KMS-11 (cell line): ENCODE measurements at regions not wholly inside any gene's neighbourhood (a gene's known extent, or its start where the extent isn't known, plus 50 kb on each side); places are given as distances from the start of the nearest gene placed in this dataset.

Source experiments
- H2AFZ ChIP-seq: fragments of 200-600 bp; sonication (generic); 2 replicates; pipeline ENCODE4 v1.6.1; 2016; ENCODE audit warnings: antibody characterized with exemption, mixed run types, low read depth
- H3K27ac ChIP-seq: fragments of 200-600 bp; sonication (generic); 2 replicates; pipeline ENCODE4 v1.6.1; 2016; ENCODE audit warnings: mild to moderate bottlenecking, mixed run types
- H3K27me3 ChIP-seq: fragments of 200-600 bp; sonication (generic); 2 replicates; pipeline ENCODE4 v1.6.1; 2017; ENCODE audit warnings: mild to moderate bottlenecking, low read depth, mixed run types, moderate library complexity; ENCODE audit not compliant: insufficient read depth
- H3K36me3 ChIP-seq: fragments of 200-600 bp; sonication (generic); 2 replicates; pipeline ENCODE4 v1.6.1; 2017; ENCODE audit warnings: mild to moderate bottlenecking, mixed run types; ENCODE audit not compliant: insufficient read depth
- H3K4me1 ChIP-seq: fragments of 200-600 bp; sonication (generic); 2 replicates; pipeline ENCODE4 v1.6.1; 2016; ENCODE audit warnings: mild to moderate bottlenecking, low read depth, mixed run types; ENCODE audit not compliant: poor library complexity, severe bottlenecking
- H3K4me2 ChIP-seq: fragments of 200-600 bp; sonication (generic); 2 replicates; pipeline ENCODE4 v1.7.0; 2016; ENCODE audit warnings: mild to moderate bottlenecking, mixed run types
- H3K4me3 ChIP-seq: fragments of 200-600 bp; sonication (generic); IDR thresholded peaks from 2 replicates; pipeline ENCODE4 v1.6.1; 2017; ENCODE audit warnings: low read depth, low read length, mixed read lengths; ENCODE audit not compliant: insufficient read depth
- H3K79me2 ChIP-seq: fragments of 200-600 bp; sonication (generic); 2 replicates; pipeline ENCODE4 v1.6.1; 2016; ENCODE audit warnings: low read depth, mixed run types; ENCODE audit not compliant: insufficient read depth
- H3K9ac ChIP-seq: fragments of 200-600 bp; sonication (generic); 2 replicates; pipeline ENCODE4 v1.6.1; 2016; ENCODE audit warnings: mild to moderate bottlenecking, mixed run types
- H4K20me1 ChIP-seq: fragments of 200-600 bp; sonication (generic); 2 replicates; pipeline ENCODE4 v1.6.1; 2016; ENCODE audit warnings: mild to moderate bottlenecking, mixed run types; ENCODE audit not compliant: insufficient read depth
- CTCF ChIP-seq: fragments of 200-600 bp; sonication (generic); conservative IDR thresholded peaks from 2 replicates; pipeline ENCODE4 v1.6.1; 2017; ENCODE audit warnings: low read depth, mild to moderate bottlenecking, antibody characterized with exemption, low read length, moderate library complexity, mixed read lengths

GRCh38 chr2:55116966-55117365, 66.7 kb upstream of the RTN4 start:
- H3K27ac ChIP-seq: no peak overlapping the region
- no peak overlapping the region for H2AFZ ChIP-seq
- H3K4me2 ChIP-seq: no peak overlapping the region
- no peaks in the 10 kb centered on the region for H4K20me1 ChIP-seq
- H3K4me1 ChIP-seq: peaks cover 10% of the 10 kb centered on the region
- no peaks in the 10 kb centered on the region for H3K27me3 ChIP-seq
- no peak overlapping the region for H3K4me3 ChIP-seq
- H3K9ac ChIP-seq: no peak overlapping the region
- no peak for TF ChIP-seq CTCF
- no peaks in the 10 kb centered on the region for H3K79me2 ChIP-seq
- H3K36me3 ChIP-seq: no peaks in the 10 kb centered on the region

DNA sequence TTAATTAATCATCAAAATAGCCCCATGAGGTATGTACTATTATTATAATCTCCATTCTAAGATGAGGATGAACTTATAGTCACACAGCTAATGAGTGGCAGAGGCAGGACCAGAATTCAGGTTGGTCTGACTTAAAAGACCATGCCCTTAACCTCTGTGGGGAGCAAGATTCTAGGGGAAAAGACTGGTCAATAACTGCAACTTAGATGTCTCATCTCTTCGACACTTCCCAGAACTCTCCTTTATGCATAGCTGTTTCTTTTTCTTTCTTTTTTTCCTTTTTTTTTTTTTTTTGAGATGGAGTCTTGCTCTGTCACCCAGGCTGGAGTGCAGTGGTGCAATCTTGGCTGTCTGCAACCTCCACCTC, 66.3 kb upstream of the RTN4 start:
- H3K27me3 ChIP-seq: no peaks in the 10 kb centered on the region
- peaks cover 10% of the 10 kb centered on the region for H3K4me1 ChIP-seq
- no peaks in the 10 kb centered on the region for H4K20me1 ChIP-seq
- H3K4me3 ChIP-seq: no peak overlapping the region
- H2AFZ ChIP-seq: no peak overlapping the region
- H3K79me2 ChIP-seq: no peaks in the 10 kb centered on the region
- no peak overlapping the region for H3K4me2 ChIP-seq
- H3K36me3 ChIP-seq: no peaks in the 10 kb centered on the region
- no peak overlapping the region for H3K27ac ChIP-seq
- H3K9ac ChIP-seq: no peak overlapping the region
- TF ChIP-seq CTCF: no peak

DNA sequence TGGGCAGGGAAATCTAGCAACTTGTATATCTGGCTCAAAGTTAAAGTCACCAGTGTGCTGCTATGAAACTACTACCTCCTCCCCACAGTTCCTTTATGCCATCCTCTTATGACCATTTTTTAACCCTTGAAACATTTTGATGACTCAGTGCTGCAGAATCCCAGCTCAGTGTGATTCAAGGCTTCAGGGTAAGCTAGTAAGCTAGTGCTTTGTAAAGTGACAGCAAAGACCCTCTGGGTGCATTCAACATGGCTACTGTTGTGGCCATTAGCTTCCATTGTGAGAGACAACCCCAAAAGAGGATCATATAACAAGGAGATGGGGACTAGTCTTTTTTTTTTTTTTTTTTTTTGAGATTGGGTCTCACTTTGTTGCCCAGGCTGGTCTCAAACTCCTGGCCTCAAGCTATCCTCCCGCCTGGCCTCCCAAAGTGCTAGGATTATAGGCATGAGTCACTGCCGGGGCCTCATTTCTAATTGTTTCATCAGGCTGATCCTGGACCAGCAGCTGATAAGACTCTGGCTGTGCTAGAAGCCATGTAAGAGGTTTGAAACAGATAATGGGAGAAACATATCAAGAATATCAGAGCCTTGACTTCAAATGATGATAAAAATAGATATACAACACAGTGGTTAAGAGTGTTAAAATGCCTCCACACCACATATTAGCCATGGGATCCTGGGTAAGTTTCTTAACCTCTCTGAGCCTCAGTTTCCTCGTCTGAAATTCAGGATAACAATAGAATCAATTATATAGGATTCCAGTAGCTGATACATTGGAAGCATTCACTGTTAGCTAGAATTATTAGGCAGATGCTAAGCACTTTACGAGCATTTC, 65.7 kb upstream of the RTN4 start:
- Histone ChIP-seq H3K27ac (no peak overlapping the region), H3K9ac (no peak overlapping the region)
- TF ChIP-seq CTCF: no peak

DNA sequence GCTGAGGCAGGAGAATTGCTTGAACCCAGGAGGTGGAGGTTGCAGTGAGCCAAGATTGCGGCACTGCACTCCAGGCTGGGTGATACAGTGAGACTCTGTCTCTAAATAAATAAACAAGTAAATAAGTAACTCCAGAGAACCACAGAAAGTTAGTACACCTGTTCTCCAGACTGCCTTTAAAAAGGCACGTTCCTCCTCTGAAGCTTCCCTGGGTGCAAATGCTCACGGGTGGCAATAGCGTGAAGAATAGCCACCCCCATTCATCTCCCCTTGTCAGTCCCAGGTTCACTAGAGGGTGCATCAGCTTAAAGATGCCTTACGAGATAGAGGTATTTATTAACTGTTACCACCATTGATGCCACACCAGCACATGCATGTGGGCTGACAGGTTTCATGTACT, 64.3 kb upstream of the RTN4 start:
- TF ChIP-seq CTCF: no peak
- Histone ChIP-seq H3K27me3 (no peaks in the 10 kb centered on the region), H3K4me2 (no peak overlapping the region), H2AFZ (no peak overlapping the region), H3K36me3 (no peaks in the 10 kb centered on the region), H4K20me1 (no peaks in the 10 kb centered on the region), H3K27ac (no peak overlapping the region), H3K79me2 (no peaks in the 10 kb centered on the region), H3K4me1 (peaks cover 10% of the 10 kb centered on the region), H3K4me3 (no peak overlapping the region), H3K9ac (no peak overlapping the region)

More for the DNA sequence above, 65.7 kb upstream of the RTN4 start:
- Histone ChIP-seq H3K4me1 (peaks cover 10% of the 10 kb centered on the region), H2AFZ (no peak overlapping the region), H4K20me1 (no peaks in the 10 kb centered on the region), H3K27me3 (no peaks in the 10 kb centered on the region), H3K4me3 (no peak overlapping the region), H3K36me3 (no peaks in the 10 kb centered on the region), H3K79me2 (no peaks in the 10 kb centered on the region), H3K4me2 (no peak overlapping the region)
